Right renal cortex interstitium (tissue), 3 donors: ENCODE measurements at regions not wholly inside any gene's neighbourhood (a gene's known extent, or its start where the extent isn't known, plus 50 kb on each side); places are given as distances from the start of the nearest gene placed in this dataset.

Source experiments
- DNase-seq, 3 donors: peaks; one replicate each; pipeline ENCODE4 v3.0.0-alpha.2; 2013; ENCODE audit warnings: low read depth in 3 of 3, low spot score in 2 of 3

DNA sequence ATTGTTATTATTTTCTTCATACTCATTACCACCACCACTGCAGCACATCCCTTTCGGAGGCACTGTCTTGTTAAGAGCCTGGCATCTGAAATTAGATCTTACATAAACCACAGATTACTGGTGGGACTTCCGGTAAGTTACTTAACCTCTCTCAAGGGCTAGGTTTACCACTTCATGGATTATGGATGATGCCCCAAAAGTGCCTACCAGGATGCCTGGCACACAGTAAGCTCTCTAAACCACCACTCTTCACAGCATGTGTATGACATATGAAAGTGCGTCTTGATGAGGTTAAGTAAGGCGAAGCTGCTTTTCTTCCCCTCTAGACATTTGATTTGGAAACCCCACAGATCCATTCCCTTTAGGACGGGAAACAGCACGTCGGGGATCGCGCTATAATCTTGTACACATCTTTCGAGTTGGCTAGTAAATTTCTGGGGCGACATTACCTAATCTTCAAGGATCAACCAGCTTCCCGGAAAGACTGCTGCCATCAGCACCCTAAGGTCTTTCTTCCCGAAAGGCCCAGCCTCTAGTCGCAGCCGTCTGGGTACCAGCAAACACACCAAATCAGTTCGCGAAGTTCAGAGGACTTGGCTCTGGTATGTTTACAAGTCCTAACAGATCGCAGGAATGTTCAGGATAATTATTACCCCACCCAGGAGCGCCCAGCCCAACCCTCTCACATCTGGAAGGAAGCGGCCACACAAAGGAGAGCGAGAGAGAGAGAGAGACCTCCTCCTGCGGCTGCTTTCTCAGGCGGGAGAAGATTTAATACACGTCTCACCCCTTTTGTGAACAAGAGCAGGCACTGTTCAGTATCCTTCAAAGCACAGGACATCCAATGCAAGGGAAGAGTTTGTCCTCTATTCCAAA, 155.1 kb upstream of the FRMD4B start:
- DNase-seq: peak in 1 of 3 donors; percentile 21

DNA sequence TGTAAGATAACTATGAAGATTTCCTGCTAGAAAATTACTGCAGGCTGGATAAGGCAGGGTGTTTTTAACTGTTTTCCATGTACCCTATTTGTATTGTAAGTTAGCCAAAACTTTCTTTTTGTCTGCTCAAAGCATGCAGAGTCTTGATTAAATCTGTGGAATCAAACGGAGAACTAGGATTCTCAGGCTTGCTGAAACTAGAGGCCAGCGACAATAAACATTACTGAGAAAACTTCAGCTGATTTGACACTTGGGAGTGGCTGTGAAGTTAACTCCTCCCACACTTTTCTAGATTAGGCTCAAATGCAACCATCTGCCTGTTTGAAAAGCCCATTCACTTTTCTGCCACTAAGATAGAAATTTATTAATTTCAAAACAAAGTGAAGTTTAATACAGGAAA, 153.2 kb upstream of the FRMD4B start:
- DNase-seq: no peak

DNA sequence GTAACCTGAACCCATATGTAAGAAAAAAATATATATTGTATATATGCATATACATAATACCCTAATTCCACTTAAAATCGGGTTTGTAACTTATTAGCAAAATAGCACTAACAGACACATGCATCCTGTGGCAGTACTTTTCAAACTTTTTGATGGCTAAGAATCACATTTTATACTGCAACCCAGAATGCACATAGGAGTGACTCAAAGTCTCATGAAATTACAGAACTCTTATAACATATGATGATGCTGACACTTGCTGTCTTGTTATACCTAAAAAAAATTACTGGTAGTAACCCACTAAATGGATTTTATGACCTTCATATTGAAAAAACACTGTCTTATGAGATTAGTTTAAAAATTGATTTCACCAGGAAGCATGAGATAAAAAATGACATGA, 152.4 kb upstream of the FRMD4B start:
- DNase-seq: no peak

DNA sequence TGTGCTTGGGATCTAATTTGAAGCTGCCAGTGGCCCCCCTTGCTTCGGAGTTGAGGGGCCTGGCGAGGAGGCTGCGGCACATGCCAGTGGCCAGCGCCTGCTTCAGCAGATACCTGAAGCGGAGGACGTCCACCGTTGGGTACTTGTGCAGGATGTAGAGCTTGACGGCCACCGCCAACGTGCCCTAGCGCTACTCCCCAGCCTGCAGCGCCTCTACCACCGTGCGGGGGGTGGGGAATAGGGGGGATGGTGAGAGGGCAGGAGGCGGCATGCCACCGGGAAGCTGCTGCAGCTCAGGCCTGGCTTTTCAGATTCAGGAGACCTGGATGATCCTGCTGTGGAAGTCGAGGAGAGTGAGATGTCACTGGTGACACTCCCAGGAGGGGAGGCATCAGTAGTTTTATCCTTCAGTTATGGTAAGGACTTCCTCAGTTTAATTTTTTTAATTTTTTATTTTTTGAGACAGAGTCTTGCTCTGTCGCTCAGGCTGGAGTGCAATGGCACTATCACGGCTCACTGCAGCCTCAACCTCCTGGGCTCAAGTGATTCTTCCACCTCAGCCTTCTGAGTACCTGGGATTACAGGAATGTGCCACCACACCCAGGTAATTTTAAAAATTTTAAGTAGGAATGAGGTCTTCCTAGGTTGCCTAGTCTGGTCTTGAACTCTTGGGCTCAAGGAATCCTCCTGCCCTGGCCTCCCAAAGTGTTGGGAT, 150.6 kb upstream of the FRMD4B start:
- no peak for DNase-seq

DNA sequence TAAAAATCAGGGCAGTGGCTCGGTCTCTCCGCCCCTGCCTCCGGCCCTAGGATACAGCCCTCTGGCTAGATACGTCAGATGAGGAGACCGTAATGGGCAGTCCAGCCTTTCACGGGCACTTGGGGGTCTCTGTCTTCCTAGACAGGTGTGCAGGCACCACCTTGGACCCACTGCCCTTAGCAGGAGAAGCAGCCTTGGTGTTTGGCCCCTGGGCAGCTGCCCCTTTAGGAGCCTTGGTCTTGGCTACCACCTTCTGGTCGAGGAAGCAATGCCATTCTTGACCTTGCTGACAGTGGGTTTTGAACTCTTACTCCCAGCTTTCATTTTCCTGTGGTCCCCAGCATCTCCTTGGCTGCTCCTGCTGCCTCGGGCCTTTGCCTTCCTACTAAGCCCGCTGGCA, 149.7 kb upstream of the FRMD4B start:
- DNase-seq: no peak

DNA sequence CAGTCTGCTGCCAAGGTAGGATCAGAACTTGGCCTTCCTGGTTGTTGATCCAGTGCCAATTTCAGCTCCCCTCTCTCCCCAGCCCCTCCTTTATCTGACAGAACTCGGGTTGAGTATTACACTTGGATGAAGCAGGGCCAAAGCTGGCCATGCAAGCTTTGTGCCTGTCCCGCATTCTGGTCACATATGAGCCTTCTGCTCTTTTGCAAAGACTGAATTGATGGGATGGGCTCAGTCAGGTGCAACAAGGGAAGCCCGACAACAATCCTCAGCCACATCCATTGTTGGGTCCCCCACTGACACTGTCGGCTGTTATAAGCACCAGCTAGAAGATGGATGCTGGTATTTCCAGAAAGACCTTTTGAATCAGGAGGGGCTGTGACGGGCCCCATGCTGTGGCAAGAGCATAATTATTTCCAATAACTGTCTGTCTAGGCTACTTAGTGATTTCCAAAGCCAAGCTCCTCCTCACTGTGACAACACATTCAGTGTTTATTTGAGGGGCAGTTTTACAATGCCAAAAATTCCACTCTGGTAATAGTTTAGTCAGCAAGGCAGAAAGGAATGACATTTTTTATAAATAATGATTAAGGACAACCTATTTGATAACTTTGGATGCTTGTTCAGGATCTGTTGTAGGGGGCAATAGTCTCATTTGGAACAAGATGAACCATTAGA, 146.8 kb upstream of the FRMD4B start:
- no peak for DNase-seq

DNA sequence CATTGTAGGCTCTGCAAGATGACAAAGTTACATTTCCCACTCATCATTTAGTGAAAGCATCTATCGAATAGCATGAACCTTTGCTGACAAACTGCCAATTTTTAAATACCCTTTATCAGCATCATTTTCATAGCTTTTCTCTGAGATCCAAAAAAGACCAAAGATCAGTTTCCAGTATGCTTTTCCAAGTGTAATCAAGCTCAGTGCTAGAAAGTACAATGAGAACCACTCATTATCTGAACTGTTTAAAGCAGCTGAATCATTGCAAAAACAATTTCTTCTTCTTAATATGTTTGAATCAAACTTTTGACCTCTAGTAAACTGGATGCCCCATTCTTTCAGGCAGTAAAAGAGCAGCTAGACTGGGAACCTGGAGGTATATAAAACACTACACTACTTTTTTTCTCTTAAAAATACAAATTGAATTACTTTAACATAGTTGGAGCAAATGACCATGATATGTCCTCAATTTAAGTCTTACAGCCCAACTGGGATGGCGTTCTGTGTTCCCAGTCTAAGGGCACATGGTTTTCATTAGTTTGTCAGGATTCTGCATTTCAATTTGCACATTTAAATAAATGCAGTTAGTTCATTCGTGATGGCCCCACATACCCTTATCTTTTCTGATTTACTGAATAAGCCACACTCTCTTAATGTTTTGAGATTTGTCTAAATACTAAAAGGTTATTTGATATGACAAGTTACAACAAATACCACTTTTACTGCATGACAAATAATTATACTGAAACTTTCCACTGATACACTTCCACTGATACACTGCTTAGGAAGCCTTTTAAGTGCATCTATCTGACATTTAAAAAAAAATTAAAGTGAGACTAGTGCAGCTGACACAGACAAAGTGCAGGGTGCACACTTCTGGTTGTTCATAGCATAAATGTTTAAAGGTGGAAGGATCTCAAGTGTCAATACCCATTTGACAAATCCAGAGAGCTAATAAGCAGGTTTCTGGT, 146.0 kb upstream of the FRMD4B start:
- no peak for DNase-seq

DNA sequence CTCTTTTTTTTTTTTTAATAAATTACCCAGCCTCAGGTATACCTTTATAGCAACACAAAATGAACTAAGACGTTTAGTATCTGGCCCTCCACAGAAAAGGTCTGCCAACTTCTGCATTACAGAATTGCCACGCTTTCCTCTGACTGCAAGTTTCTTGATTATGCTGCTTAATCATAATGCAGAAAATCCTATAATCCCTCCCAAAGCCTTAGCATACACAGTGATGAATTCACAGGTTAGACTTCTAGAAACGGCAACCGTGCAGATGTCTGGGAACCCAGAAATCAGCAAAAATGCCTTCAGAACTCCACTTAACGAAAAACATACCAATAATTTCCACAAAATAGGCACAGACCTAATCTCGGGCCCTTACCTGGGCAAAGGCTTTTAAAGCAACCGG, 144.7 kb upstream of the FRMD4B start:
- no peak for DNase-seq

DNA sequence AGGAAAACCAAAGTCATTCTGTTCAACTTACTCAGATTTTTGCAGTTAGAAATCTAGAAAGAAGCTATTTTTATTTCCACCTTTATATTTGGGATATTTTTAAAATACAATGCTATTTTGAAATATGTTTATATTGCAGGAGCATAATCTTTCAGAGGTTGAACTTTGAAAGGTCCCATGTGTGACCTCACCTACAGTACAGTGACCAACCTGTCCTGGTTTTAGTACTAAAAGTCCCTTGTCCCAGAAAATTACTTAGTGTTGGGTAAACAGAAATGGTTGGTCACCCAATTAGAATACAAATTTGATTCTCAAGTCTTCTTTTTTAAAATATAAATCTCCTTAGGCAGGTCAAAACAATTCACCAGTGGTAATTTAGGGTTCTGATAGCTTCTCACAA, 141.6 kb upstream of the FRMD4B start:
- DNase-seq: no peak

DNA sequence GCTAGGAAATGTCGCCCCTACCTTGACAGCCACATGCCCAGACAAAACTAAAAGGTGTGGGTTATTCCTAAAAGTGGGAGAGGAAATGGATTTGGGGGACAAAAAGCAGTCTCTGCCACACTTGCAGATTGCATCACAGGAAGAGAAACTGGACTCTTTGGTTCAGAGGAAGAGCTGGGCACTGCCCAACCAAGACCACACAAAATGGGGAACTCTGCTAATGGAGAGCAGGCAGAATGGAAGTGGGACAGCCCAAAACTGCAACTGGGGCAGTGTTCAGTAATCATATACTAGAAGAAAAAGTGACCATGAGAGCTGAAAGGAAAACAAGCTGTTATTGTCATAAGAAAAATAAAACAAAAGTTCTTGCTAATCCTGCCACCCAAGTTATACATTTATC, 138.9 kb upstream of the FRMD4B start:
- no peak for DNase-seq

DNA sequence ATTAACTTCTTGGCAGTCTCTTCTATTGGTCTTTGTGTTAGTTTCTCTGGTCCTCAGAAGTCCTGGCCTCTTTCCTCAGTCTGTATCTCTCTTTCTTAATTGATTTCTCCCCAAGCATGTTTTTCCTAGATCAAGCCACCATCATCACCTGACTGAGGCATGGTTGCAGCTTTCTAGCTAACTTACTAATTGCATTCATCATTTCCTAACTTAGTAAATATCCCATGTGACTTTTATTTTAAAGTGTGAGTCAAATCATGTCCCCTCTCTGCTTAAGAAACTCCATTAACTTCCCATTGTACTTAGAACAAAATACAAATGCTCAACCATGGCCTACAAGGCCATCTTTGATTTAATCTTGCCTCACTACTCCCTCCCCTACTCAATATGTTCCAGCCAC, 135.4 kb upstream of the FRMD4B start:
- no peak for DNase-seq

DNA sequence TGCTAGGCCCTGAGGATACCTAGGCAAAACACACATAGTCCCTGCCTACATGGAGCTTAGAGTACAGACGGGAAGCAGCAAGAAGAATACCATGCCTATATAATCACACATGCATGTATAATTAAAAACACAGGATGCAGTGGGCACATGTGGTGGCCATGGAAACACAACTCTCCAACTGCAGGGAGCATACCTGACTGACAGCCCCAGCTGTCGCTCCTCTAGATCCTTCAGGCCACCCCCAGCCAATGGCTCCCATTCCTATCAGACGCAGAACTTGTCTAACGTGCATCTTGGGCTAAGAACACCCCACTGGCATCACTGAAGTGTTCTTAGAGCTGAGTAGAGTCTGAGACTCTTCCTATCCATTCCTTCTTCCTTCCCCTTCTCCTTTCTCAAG, 125.5 kb upstream of the FRMD4B start:
- no peak for DNase-seq

DNA sequence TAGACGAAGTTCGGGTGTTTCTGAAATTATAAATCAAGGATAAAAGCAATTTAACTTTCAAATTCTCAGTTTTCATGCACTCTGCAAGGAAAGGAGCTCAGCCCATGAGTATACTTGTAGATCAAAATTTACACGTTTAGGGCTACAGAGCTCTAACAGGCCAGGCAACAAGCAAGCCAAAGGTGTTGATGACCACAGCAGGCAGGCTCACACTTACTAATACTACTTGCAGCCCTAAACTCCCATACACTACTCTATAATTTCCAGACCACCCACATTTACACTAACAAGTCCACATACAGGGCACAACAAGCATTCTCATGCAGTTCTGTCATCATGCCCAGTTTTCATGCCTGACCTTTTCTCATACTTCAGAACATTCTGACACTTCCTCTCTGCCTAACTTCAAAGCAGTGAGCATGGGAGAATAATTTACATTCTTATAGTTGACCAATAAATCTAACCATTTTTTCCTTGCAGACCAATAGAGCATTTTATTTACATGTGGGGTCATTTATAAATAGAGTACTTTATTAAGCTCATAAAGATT, 124.7 kb upstream of the FRMD4B start:
- peak in 2 of 3 donors; percentile 25 to 47 for DNase-seq

DNA sequence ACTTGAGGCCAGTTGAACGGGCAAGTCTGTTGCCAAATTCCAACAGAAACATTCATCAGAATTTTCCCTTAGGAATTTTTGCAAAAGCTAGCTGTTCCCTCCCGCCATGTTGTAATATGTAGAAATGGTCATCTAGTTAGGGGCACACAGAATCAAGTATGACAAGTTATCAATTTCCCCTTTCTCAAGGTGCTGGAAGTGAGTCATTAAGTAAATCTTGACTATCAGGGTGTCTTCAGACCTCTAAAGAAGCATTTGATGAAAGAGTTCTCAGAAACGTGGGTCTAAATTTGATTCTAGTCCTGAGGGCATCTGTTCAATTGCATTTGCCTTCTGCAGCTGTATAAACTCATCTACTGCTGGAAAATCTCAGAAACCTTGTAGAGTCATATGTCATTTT, 123.4 kb upstream of the FRMD4B start:
- DNase-seq: no peak

DNA sequence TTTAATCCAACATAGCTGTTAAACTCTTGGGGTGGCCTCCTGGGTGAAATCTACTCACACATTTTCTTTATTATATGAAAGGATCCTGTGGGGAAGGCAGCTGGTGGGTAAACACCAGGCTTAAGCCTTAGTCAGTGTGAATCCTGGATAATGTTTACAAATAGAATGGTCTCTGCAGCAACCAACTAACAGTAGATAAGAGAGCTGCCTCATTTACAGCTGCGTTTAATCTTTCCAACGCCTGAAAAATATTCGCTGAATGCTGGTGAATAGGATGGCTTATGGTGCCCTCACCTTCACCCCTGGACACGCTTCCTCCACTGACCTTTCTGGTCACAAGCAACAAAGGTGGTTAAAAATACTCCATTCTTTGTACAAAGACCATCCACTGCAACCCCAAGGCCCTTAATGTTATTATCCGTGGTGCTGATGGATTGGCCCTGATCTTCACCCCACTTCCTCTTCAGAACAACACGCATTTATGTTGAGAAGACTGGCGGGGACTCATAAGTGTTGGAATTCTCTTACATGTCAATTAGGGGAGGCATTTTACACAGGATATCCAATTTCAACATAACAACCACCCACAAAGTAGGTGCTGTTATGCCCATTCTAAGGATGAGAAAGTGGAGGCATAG, 120.0 kb upstream of the FRMD4B start:
- no peak for DNase-seq

DNA sequence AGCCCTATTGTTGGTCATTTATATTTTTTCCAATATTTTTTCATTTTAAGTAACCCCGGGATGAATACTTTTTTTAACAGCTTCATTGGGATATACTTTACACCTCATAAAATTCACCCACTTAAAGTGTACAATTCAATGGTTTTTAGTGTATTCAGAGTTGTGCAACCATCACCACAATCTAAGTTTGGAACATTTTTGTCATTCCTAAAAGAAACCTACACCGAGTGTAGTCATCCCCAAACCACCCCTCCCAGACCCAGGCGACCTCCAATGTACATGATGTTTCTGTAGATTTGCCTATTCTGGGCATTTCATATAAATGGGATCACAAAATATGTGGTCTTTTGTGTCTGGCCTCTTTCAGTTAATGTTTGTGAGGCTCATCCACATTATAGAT, 118.3 kb upstream of the FRMD4B start:
- DNase-seq: no peak

DNA sequence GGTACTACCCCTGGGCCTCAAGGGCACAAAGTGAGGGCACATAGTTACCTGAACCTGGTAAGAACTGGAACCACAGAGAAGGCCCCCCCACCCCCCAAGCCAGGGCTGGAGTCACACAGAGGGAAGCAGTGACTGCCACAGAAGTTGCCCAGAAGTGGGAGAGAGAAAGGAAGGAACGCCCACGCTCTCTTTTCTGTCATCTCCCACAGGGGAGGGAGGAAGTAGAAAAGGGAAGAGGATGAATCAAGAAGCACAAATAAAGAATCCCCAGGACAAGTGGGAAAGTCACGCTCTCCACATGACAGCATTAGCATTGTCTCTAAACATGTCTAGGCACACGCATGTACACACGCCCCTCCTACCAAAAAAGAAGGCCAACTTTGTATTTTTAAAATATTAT, 114.7 kb upstream of the FRMD4B start:
- DNase-seq: no peak

DNA sequence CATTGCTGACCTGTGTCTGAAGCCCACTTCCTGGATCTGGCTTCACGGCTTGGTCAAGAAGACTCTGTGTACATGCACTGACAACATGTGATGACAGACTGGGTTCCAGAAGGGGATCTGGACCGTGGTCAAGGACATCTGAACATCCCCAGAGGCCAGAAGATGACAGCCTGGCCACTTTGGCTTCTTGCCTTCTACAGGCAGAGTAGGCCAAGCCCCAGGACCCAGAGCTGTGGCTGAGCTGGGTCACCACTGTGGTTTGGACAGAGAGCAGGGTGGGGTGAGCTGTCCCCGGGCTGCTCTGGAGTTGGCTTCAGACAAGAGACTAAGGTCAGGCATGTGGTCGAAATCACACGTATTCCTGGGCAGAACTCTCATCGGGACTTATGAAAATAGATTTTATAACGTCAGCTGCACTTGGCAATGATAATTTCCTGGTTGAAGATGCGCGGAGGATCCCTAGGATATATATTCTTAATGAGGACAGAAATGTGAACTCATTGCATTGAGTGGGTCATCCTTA, 114.1 kb upstream of the FRMD4B start:
- no peak for DNase-seq

DNA sequence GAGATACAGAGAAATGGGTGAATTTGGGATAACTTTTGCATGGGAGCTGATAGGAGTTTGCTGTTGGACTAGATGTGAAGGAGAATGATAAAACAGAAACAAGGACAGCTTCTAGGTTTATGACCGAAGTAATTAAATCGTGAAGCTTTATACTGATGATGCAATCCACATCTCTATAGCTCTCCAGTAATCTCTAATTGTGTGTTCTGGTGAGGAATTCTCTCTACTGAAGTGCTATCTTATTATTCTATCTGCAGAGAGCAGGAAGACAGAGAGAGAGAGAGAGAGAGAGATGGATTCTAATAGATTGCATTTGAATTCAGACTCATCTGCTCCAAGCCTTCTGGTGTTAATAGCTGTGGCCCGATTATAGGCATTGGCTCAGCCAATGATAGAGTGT, 113.5 kb upstream of the FRMD4B start:
- no peak for DNase-seq

DNA sequence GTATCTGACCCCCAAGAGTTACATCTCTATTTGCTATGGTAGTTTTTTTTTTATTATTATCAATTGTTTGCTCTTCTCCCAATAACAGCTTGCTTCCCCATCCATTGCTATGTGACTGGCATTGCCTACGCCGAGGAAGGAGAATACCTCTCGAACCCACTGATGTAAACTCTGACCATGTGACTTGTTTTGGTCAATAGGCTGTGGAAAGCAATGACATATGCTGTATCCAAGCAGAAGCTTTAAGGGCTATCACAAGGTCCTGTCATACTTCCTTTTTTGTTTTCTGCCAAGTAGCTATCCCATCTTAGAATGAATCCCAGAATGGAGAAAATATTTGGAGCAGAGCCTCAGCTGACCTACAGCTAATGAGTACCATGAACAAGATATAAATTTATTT, 111.0 kb upstream of the FRMD4B start:
- no peak for DNase-seq
